Osteoblast (primary cell): ENCODE measurements at regions not wholly inside any gene's neighbourhood (a gene's known extent, or its start where the extent isn't known, plus 50 kb on each side); places are given as distances from the start of the nearest gene placed in this dataset.

Experiments
- DNase-seq: peaks from one replicate; pipeline ENCODE4 v3.0.0; 2011; ENCODE audit warnings: low spot score, mixed read lengths; ENCODE audit not compliant: insufficient read length; ENCODE audit errors: missing footprints
- H2AFZ ChIP-seq: 2 replicates; pipeline ENCODE4 v1.6.0; 2011; ENCODE audit warnings: mild to moderate bottlenecking, low read length
- H3K27ac ChIP-seq: 2 replicates; pipeline ENCODE4 v1.5.1; 2011; ENCODE audit warnings: mild to moderate bottlenecking, low read depth, low read length, moderate library complexity
- H3K27me3 ChIP-seq: 2 replicates; pipeline ENCODE4 v1.6.0; 2012; ENCODE audit warnings: mild to moderate bottlenecking, control low read depth, inconsistent platforms, low read length, moderate library complexity; ENCODE audit not compliant: insufficient read depth
- H3K36me3 ChIP-seq: 2 replicates; pipeline ENCODE4 v1.5.1; 2011; ENCODE audit warnings: mild to moderate bottlenecking, low read length, control low read depth, moderate library complexity; ENCODE audit not compliant: insufficient read depth
- H3K4me1 ChIP-seq: 2 replicates; pipeline ENCODE4 v1.5.1; 2011; ENCODE audit warnings: mild to moderate bottlenecking, low read length, control low read depth, moderate library complexity; ENCODE audit not compliant: insufficient read depth
- H3K4me2 ChIP-seq: 2 replicates; pipeline ENCODE4 v1.6.0; 2011; ENCODE audit warnings: mild to moderate bottlenecking, low read length; ENCODE audit not compliant: insufficient read depth
- H3K4me3 ChIP-seq: fragments of 200-600 bp; sonication (generic); 3 replicates; pipeline ENCODE4 v1.5.1; 2012; ENCODE audit warnings: mild to moderate bottlenecking, low read length, inconsistent platforms; ENCODE audit not compliant: insufficient read depth
- H3K79me2 ChIP-seq: 2 replicates; pipeline ENCODE4 v1.6.0; 2012; ENCODE audit warnings: mild to moderate bottlenecking, low read length, control low read depth, inconsistent platforms; ENCODE audit not compliant: insufficient read depth
- H3K9me3 ChIP-seq: 2 replicates; pipeline ENCODE4 v1.5.1; 2011; ENCODE audit warnings: low read depth, low read length, control low read depth
- H4K20me1 ChIP-seq: 2 replicates; pipeline ENCODE4 v1.6.0; 2012; ENCODE audit warnings: mild to moderate bottlenecking, low read length, control low read depth; ENCODE audit not compliant: insufficient read depth
- TF ChIP-seq, protein P1 (sequence below): IDR thresholded peaks from 2 replicates; pipeline ENCODE4 v1.5.1; 2011; ENCODE audit warnings: mild to moderate bottlenecking, low read depth, low read length, moderate library complexity; ENCODE audit errors: extremely low read depth

GRCh38 chrX:40285876-40286275 is 188.1 kb upstream of the BCOR start:
- H4K20me1 ChIP-seq = no peaks in the 10 kb centered on the region
- no peak overlapping the region for H3K27ac ChIP-seq
- H3K79me2 ChIP-seq = no peaks in the 10 kb centered on the region
- H3K27me3 ChIP-seq = peaks cover 17% of the 10 kb centered on the region
- no peak overlapping the region for H3K4me3 ChIP-seq
- H3K9me3 ChIP-seq = peaks cover 3% of the 10 kb centered on the region
- no peak overlapping the region for H2AFZ ChIP-seq
- peaks cover 14% of the 10 kb centered on the region for H3K4me1 ChIP-seq
- TF ChIP-seq, protein P1, sequence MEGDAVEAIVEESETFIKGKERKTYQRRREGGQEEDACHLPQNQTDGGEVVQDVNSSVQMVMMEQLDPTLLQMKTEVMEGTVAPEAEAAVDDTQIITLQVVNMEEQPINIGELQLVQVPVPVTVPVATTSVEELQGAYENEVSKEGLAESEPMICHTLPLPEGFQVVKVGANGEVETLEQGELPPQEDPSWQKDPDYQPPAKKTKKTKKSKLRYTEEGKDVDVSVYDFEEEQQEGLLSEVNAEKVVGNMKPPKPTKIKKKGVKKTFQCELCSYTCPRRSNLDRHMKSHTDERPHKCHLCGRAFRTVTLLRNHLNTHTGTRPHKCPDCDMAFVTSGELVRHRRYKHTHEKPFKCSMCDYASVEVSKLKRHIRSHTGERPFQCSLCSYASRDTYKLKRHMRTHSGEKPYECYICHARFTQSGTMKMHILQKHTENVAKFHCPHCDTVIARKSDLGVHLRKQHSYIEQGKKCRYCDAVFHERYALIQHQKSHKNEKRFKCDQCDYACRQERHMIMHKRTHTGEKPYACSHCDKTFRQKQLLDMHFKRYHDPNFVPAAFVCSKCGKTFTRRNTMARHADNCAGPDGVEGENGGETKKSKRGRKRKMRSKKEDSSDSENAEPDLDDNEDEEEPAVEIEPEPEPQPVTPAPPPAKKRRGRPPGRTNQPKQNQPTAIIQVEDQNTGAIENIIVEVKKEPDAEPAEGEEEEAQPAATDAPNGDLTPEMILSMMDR = no peak
- no peaks in the 10 kb centered on the region for H3K36me3 ChIP-seq
- DNase-seq = no peak
- H3K4me2 ChIP-seq = no peak overlapping the region

GRCh38 chrX:40284852-40285251 is 187.1 kb upstream of the BCOR start:
- TF ChIP-seq, protein P1 = no peak

DNA sequence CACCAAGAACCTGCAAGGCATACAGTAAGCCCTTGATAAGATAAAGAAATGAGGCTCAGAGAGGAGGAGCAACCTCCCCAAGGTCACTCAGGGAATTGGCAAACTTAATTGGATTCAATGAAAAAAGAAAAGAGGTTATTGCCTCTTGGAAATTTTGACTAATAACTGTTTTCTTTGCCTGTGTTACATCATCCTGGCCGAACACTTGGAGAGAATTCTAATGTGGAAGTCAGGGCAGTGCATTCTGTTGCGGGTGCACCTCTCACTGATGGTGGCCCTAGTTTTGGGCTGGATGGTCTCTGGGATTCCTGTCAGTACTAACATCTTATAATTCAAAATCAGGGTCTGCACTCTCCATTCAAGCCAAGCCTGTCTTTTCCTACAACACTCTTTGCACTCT is 186.2 kb upstream of the BCOR start:
- Histone ChIP-seq H3K4me1 (peaks cover 14% of the 10 kb centered on the region), H4K20me1 (no peaks in the 10 kb centered on the region), H3K79me2 (no peaks in the 10 kb centered on the region), H3K4me3 (no peak overlapping the region), H3K4me2 (no peak overlapping the region), H2AFZ (no peak overlapping the region), H3K36me3 (no peaks in the 10 kb centered on the region), H3K9me3 (peaks cover 3% of the 10 kb centered on the region), H3K27ac (no peak overlapping the region), H3K27me3 (peaks cover 17% of the 10 kb centered on the region)
- no peak for DNase-seq
- TF ChIP-seq, protein P1 = no peak

More at GRCh38 chrX:40284852-40285251, 187.1 kb upstream of the BCOR start:
- Histone ChIP-seq H3K9me3 (peaks cover 3% of the 10 kb centered on the region), H3K27ac (no peak overlapping the region), H3K4me1 (peaks cover 14% of the 10 kb centered on the region), H2AFZ (no peak overlapping the region), H3K27me3 (peaks cover 18% of the 10 kb centered on the region), H3K79me2 (no peaks in the 10 kb centered on the region), H4K20me1 (no peaks in the 10 kb centered on the region), H3K36me3 (no peaks in the 10 kb centered on the region), H3K4me2 (no peak overlapping the region), H3K4me3 (no peak overlapping the region)
- no peak for DNase-seq

GRCh38 chrX:40282946-40283660 is 185.3 kb upstream of the BCOR start:
- Histone ChIP-seq H3K36me3 (no peaks in the 10 kb centered on the region), H3K9me3 (peaks cover 3% of the 10 kb centered on the region), H3K27ac (no peak overlapping the region), H3K79me2 (no peaks in the 10 kb centered on the region), H2AFZ (no peak overlapping the region), H3K4me1 (peaks cover 14% of the 10 kb centered on the region), H4K20me1 (no peaks in the 10 kb centered on the region), H3K4me2 (peak overlapping the region; percentile 50), H3K27me3 (peaks cover 10% of the 10 kb centered on the region), H3K4me3 (no peak overlapping the region)
- DNase-seq = peak; percentile 62
- TF ChIP-seq, protein P1 = no peak
